GM12873 (cell line): ENCODE measurements at regions not wholly inside any gene's neighbourhood (a gene's known extent, or its start where the extent isn't known, plus 50 kb on each side); places are given as distances from the start of the nearest gene placed in this dataset.

Experiments
- TF ChIP-seq, protein P1 (sequence below): IDR thresholded peaks from 2 replicates; pipeline ENCODE4 v1.5.1; 2012; ENCODE audit warnings: low read depth, mild to moderate bottlenecking, moderate library complexity, low read length, control low read depth; ENCODE audit not compliant: insufficient read depth; ENCODE audit errors: missing control alignments

DNA sequence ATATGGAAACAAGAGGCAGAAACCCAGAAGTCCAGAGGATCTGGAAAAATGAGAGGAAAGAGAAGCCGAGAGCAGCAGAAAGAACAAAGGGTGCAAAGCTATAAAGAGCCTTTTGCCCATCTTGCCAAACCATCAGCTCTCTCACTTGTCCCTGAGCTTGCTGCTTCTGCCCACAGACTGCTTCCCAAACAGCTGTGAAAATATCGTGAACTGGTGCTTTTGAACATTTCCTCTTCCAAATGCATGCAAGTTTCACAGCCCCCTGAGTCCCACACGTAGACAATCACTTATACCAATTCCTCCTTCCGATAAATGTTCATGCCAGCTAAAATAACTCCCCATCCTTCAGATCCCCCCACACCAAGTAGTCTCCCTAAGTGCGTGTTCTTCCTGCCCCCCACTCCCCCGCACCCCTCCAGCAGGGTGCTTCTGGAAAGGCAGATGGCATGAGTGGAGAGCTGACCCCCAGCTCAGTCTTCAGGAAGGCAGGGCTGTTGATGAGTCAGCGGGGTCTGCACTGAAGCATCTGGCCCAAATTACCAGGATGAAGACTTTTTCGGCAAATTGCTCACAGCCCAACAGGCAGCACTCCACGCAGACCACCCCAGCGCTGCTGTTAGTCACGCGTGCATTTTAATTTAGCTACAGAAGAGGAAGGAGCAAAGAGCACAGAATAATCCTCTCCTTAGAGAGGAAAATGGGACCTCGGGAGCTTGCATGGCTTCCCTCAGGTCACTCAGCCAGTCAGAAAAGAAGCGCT is 76.1 kb upstream of the KCNMA1 start:
- TF ChIP-seq, protein P1, sequence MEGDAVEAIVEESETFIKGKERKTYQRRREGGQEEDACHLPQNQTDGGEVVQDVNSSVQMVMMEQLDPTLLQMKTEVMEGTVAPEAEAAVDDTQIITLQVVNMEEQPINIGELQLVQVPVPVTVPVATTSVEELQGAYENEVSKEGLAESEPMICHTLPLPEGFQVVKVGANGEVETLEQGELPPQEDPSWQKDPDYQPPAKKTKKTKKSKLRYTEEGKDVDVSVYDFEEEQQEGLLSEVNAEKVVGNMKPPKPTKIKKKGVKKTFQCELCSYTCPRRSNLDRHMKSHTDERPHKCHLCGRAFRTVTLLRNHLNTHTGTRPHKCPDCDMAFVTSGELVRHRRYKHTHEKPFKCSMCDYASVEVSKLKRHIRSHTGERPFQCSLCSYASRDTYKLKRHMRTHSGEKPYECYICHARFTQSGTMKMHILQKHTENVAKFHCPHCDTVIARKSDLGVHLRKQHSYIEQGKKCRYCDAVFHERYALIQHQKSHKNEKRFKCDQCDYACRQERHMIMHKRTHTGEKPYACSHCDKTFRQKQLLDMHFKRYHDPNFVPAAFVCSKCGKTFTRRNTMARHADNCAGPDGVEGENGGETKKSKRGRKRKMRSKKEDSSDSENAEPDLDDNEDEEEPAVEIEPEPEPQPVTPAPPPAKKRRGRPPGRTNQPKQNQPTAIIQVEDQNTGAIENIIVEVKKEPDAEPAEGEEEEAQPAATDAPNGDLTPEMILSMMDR = no peak

DNA sequence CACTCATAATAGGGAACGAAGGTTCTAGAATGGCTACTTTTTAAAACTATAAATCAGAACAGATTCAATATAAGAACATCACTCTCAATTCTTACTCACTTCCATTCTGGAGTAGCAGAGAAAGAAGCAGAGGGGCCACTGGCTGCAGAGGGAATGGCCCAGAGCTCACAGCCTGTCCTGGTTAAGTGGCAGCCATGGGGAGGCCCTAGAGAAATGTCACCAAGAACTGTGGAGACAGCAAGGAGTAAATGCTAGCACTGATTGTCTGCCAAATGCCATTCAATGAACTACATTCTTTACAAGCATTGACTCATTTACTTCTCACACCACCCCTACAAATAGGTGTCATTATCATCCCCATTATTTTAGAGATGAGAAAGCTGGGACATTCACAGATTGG is 74.6 kb upstream of the KCNMA1 start:
- TF ChIP-seq, protein P1 = no peak

DNA sequence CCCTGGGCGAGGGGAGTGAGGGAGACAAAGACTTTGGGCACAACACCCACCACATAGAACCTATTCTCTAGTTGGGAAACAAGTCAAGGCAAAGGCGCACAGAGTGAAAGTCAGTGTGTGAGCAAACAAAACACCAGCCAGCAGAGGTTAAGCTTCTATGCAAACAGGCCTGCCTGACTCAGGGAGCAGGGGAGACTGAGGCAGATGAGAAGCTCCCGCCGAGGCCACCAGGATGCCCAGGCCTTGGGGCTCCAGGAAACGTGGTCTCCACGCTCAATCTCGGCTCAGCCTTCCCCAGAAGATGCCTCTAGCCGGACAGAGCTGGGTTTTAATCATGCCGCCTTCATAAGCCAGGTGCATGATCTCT is 74.1 kb upstream of the KCNMA1 start:
- TF ChIP-seq, protein P1 = no peak

DNA sequence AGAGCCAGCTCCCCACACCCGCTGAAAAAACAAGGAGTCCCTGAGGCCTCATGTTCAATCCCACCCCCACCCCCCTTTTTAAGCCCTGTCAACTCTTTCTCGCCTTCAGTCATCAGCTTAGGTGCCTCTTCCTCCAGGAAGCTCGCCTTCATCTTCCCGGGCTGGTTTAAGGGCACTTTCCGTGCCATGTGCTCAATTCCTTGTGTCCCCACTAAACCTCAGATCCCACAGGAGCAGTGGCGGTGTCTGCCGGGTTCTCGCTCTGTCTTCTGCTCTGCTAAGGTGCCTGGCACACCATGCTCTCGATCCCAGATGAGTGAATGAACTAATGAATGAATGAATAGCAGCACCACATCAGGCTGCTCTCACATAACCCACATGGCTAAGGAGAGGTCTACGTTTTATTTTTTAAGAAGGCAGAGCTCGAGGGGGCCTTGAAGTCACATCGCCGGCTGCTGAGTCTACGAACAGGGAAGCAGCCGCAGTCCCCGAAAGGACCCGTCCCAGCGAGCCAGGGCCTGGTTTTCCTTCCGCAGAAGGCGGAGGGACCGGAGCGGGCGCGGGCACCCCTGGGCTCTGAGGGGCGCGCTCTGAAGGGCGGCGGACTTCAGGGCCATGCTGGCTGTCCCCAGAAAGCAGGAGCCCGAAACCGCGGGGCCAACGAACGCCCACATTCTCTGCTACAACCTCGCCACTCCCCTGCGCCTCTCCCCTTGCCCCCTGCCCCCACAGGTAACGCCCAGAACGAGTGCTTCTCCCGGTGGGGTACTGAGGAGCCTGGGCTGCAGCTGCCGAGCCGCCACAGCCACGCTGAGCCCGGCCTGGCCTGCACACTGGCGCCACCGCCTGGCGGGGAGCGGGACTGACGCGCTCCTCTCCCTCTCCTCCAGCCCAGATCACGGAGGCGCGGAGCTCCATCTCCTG is 73.4 kb upstream of the KCNMA1 start:
- TF ChIP-seq, protein P1 = peak; percentile 99

DNA sequence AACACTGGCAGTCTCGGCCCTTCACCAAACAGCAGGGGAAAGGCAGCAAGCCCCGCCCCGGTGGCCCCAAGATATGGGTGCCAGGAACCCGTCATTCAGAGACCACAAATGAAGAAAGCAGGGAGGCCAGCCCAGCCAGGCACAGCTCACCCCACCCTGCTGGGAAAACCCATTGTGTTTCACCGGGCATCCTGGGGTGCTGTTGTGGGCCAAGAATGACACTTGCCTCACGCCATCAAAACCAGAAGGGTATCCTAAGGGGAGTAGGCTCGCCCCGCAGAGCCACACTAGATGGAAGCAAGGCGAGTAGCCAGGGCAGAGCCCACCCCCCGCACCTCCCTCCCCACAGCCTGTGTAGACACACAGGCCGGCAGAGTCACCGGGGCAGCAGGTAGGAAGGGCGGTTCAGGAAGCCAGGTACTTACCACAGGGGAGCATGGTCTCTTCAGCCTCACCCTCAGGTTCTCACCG is 72.5 kb upstream of the KCNMA1 start:
- TF ChIP-seq, protein P1 = no peak

DNA sequence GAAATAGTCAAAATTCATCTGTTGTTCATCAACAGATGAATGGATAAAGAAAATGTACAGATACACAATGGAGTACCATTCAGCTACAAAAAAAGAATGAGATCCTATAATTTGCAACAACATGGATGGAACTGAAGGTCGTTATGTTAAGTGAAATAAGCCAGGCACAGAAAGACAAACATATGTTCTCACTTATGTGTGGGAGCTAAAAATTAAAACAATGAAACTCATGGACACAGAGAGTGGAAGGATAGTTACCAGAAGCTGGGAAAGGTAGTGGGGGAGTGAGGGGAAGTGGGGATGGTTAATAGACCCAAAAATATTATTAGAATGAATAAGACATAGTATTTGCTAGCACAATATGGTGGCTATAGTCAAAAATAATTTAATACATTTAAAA is 70.0 kb upstream of the KCNMA1 start:
- TF ChIP-seq, protein P1 = no peak

DNA sequence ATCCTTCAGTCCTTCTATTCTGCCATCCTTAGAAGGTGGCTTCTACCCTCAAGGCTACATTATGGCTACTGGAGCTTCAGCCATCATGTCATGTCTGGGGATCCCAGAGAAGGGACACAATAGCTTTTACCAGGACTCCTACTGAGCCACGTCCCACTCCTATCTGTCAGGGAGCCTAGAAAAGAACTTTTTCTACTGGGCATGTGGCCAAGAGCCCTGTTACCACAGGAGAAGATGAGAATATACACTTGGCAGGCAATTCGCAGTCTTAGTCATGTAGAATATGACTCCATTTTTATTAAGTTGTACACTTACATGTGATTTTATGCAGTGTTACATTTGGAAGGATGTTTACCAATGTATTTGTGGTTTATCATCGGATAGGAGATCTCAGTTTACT is 64.6 kb upstream of the KCNMA1 start:
- TF ChIP-seq, protein P1 = no peak
